Liver (tissue), 3 donors: ENCODE measurements at regions not wholly inside any gene's neighbourhood (a gene's known extent, or its start where the extent isn't known, plus 50 kb on each side); places are given as distances from the start of the nearest gene placed in this dataset.

Experiments used
- EGR1 ChIP-seq, 2 donors: IDR thresholded peaks; 2 replicates each; pipeline ENCODE4 v1.6.1; 2016 to 2018; ENCODE audit warnings: antibody characterized with exemption in 2 of 2, low read depth in 2 of 2
- GABPA ChIP-seq, 2 donors: IDR thresholded peaks in 1 of 2; conservative IDR thresholded peaks in 1 of 2; 2 replicates each; pipeline ENCODE4 v1.6.1; 2016; ENCODE audit warnings: antibody characterized with exemption in 2 of 2, mild to moderate bottlenecking in 1 of 2, moderate library complexity in 1 of 2
- HNF4A ChIP-seq, 2 donors: conservative IDR thresholded peaks; 2 replicates each; pipeline ENCODE4 v1.6.1; 2016; ENCODE audit warnings: antibody characterized with exemption in 2 of 2, mild to moderate bottlenecking in 2 of 2
- JUND ChIP-seq, 2 donors: IDR thresholded peaks; 2 replicates each; pipeline ENCODE4 v1.6.1; 2016; ENCODE audit warnings: antibody characterized with exemption in 2 of 2
- NR2F2 ChIP-seq: IDR thresholded peaks from 2 replicates; pipeline ENCODE4 v1.6.1; 2016; ENCODE audit warnings: antibody characterized with exemption
- RAD21 ChIP-seq, 2 donors: IDR thresholded peaks; 2 replicates each; pipeline ENCODE4 v1.6.1; 2016; ENCODE audit warnings: antibody characterized with exemption in 2 of 2, mild to moderate bottlenecking in 2 of 2
- TAF1 ChIP-seq: conservative IDR thresholded peaks from 2 replicates; pipeline ENCODE4 v1.6.1; 2016; ENCODE audit warnings: antibody characterized with exemption, mild to moderate bottlenecking
- YY1 ChIP-seq: IDR thresholded peaks from 2 replicates; pipeline ENCODE4 v1.6.1; 2016; ENCODE audit warnings: antibody characterized with exemption, mild to moderate bottlenecking
- TF ChIP-seq, protein P1 (sequence below): fragments of 150-350 bp; IDR thresholded peaks from 2 replicates; pipeline ENCODE4 v1.5.1; 2017; ENCODE audit warnings: improper control_type of control experiment, low read depth, low read length; ENCODE audit not compliant: missing input control
- TF ChIP-seq, protein P2 (sequence below): IDR thresholded peaks from 2 replicates; pipeline ENCODE4 v1.6.1; 2016; ENCODE audit warnings: antibody characterized with exemption, mild to moderate bottlenecking
- TF ChIP-seq, protein P3 (sequence below): IDR thresholded peaks from 2 replicates; pipeline ENCODE4 v1.6.1; 2016; ENCODE audit warnings: antibody characterized with exemption
- donor health status: healthy.
- donor health status: healthy.

DNA sequence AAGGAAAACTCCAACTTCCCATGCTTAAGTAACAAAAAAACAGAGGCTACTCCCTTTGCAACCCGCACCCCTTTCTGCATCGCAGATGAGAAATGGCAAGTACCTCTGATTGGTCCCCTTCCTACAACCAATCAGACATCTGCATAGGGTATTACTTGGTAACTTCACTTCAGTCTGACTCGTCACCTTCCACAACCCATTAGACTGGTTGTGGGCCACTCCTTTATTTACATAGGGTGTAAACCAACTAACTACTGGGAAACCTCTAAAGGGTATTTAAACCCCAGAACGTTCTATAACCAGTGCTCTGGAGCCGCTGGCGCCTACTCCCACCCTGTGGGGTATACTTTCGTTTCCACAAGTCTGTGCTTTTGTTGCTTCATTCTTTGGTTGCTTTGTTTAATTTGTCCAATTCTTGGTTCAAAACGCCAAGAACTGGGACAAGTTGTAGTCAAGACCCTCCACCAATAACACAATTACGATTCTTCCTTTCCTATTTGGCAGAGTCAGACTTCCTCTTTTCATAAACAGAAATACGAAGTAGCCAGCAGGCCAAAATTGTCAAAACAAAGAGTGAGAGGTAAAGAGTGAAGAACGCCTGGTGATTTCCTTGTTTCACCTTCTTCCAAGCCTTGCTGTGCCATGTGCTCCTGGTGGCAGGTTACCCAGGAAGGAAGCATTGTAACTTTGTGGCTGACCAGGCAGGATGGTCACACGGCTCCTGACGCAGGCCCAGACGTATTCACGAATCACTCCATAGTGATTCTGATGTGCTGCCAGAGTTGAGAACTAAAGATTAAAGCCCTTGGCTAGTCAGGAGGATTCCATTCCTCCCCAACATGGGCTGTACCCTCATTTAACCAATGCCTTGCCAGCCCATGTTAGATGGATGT, 477.4 kb downstream of the ARHGEF28 start:
- TF ChIP-seq, protein P1, sequence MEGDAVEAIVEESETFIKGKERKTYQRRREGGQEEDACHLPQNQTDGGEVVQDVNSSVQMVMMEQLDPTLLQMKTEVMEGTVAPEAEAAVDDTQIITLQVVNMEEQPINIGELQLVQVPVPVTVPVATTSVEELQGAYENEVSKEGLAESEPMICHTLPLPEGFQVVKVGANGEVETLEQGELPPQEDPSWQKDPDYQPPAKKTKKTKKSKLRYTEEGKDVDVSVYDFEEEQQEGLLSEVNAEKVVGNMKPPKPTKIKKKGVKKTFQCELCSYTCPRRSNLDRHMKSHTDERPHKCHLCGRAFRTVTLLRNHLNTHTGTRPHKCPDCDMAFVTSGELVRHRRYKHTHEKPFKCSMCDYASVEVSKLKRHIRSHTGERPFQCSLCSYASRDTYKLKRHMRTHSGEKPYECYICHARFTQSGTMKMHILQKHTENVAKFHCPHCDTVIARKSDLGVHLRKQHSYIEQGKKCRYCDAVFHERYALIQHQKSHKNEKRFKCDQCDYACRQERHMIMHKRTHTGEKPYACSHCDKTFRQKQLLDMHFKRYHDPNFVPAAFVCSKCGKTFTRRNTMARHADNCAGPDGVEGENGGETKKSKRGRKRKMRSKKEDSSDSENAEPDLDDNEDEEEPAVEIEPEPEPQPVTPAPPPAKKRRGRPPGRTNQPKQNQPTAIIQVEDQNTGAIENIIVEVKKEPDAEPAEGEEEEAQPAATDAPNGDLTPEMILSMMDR, result no peak
- TF ChIP-seq TAF1 (no peak), RAD21 (IDR thresholded peaks at IDR 0.05) (no peak), YY1 (no peak), EGR1 (IDR thresholded peaks at IDR 0.05; ENCODE audit: low read depth in 2 of 2) (no peak), GABPA (IDR thresholded peaks at IDR 0.05 in 1 of 2, conservative IDR thresholded peaks at IDR 0.05 in 1 of 2) (no peak), NR2F2 (no peak), JUND (IDR thresholded peaks at IDR 0.05) (no peak), HNF4A (conservative IDR thresholded peaks at IDR 0.05) (no peak)
- TF ChIP-seq, protein P2, sequence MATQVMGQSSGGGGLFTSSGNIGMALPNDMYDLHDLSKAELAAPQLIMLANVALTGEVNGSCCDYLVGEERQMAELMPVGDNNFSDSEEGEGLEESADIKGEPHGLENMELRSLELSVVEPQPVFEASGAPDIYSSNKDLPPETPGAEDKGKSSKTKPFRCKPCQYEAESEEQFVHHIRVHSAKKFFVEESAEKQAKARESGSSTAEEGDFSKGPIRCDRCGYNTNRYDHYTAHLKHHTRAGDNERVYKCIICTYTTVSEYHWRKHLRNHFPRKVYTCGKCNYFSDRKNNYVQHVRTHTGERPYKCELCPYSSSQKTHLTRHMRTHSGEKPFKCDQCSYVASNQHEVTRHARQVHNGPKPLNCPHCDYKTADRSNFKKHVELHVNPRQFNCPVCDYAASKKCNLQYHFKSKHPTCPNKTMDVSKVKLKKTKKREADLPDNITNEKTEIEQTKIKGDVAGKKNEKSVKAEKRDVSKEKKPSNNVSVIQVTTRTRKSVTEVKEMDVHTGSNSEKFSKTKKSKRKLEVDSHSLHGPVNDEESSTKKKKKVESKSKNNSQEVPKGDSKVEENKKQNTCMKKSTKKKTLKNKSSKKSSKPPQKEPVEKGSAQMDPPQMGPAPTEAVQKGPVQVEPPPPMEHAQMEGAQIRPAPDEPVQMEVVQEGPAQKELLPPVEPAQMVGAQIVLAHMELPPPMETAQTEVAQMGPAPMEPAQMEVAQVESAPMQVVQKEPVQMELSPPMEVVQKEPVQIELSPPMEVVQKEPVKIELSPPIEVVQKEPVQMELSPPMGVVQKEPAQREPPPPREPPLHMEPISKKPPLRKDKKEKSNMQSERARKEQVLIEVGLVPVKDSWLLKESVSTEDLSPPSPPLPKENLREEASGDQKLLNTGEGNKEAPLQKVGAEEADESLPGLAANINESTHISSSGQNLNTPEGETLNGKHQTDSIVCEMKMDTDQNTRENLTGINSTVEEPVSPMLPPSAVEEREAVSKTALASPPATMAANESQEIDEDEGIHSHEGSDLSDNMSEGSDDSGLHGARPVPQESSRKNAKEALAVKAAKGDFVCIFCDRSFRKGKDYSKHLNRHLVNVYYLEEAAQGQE, result no peak
- TF ChIP-seq, protein P3, sequence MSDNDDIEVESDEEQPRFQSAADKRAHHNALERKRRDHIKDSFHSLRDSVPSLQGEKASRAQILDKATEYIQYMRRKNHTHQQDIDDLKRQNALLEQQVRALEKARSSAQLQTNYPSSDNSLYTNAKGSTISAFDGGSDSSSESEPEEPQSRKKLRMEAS, result no peak
